HG02943 (cell line): ENCODE measurements at regions not wholly inside any gene's neighbourhood (a gene's known extent, or its start where the extent isn't known, plus 50 kb on each side); places are given as distances from the start of the nearest gene placed in this dataset.
"Not testable (repeated sequence)": the region's sequence is repeated elsewhere in the genome, so short reads cannot be mapped to it uniquely, and the experiment has no call there.

Source experiments
- ATAC-seq: cut with Tn5 transposase; IDR thresholded peaks from one replicate; pipeline ENCODE4 v1.9.1; 2021; ENCODE audit warnings: mild to moderate bottlenecking, low read depth, moderate library complexity; ENCODE audit not compliant: unreplicated experiment

GRCh38 chr4:136036744-136037143 is 1495.5 kb downstream of the PCDH18 start:
- no peak for ATAC-seq

- no peak for ATAC-seq
Measured at GRCh38 chr4:136032391-136032790, 1499.9 kb downstream of the PCDH18 start.

GRCh38 chr4:136025540-136025939 is 1506.8 kb downstream of the PCDH18 start:
- ATAC-seq = no peak

- ATAC-seq = no peak
Measured at GRCh38 chr4:136017556-136017955, 1514.7 kb downstream of the PCDH18 start.

GRCh38 chr4:136012220-136012619 is 1520.1 kb downstream of the PCDH18 start:
- no peak for ATAC-seq

- ATAC-seq = no peak
Measured at GRCh38 chr4:136009258-136009832, 1522.9 kb downstream of the PCDH18 start.

GRCh38 chr4:136007991-136008390 is 1524.3 kb downstream of the PCDH18 start:
- ATAC-seq = no peak

- no peak for ATAC-seq
Measured at GRCh38 chr4:136002316-136002715, 1530.0 kb downstream of the PCDH18 start.

GRCh38 chr4:136001791-136002190 is 1530.5 kb downstream of the PCDH18 start:
- no peak for ATAC-seq

GRCh38 chr4:136000246-136000645 is 1532.0 kb downstream of the PCDH18 start:
- no peak for ATAC-seq

- no peak for ATAC-seq
Measured at GRCh38 chr4:135994360-135994759, 1537.9 kb downstream of the PCDH18 start.

GRCh38 chr4:135976860-135977259 is 1555.4 kb downstream of the PCDH18 start:
- no peak for ATAC-seq

- ATAC-seq = no peak
Measured at GRCh38 chr4:135966936-135967335, 1565.4 kb downstream of the PCDH18 start.

- ATAC-seq = no peak
Measured at GRCh38 chr4:135963009-135963408, 1569.3 kb downstream of the PCDH18 start.

GRCh38 chr4:135949931-135950330 is 1582.4 kb downstream of the PCDH18 start:
- ATAC-seq = no peak

- ATAC-seq = no peak
Measured at GRCh38 chr4:135948797-135949196, 1583.5 kb downstream of the PCDH18 start.

- ATAC-seq = no peak
Measured at GRCh38 chr4:135941671-135942070, 1590.6 kb downstream of the PCDH18 start.

- no peak for ATAC-seq
Measured at GRCh38 chr4:135934026-135934425, 1598.3 kb downstream of the PCDH18 start.

GRCh38 chr4:135927651-135928050 is 1604.6 kb downstream of the PCDH18 start:
- no peak for ATAC-seq

- ATAC-seq = no peak
Measured at GRCh38 chr4:135921081-135921480, 1611.2 kb downstream of the PCDH18 start.

GRCh38 chr4:135917011-135917410 is 1615.3 kb downstream of the PCDH18 start:
- ATAC-seq = no peak

- no peak for ATAC-seq
Measured at GRCh38 chr4:135900956-135901355, 1631.3 kb downstream of the PCDH18 start.

GRCh38 chr4:135864304-135864703 is 1662.7 kb upstream of the PABPC4L start:
- ATAC-seq = not testable (repeated sequence)
